HFF-Myc (cell line): ENCODE measurements at regions not wholly inside any gene's neighbourhood (a gene's known extent, or its start where the extent isn't known, plus 50 kb on each side); places are given as distances from the start of the nearest gene placed in this dataset.

Source experiments
- DNase-seq: peaks from one replicate; pipeline ENCODE4 v3.0.0-alpha.2; 2011; ENCODE audit warnings: low read depth; ENCODE audit errors: extremely low read depth
- H3K4me3 ChIP-seq: replicated peaks from 2 replicates; pipeline ENCODE4 v1.5.1; 2011; ENCODE audit warnings: low read depth, mild to moderate bottlenecking, control low read depth, low read length
- TF ChIP-seq, protein P1 (sequence below): IDR thresholded peaks from 2 replicates; pipeline ENCODE4 v1.5.1; 2012; ENCODE audit warnings: mild to moderate bottlenecking, low read depth, low read length, control low read depth; ENCODE audit errors: missing control alignments

DNA sequence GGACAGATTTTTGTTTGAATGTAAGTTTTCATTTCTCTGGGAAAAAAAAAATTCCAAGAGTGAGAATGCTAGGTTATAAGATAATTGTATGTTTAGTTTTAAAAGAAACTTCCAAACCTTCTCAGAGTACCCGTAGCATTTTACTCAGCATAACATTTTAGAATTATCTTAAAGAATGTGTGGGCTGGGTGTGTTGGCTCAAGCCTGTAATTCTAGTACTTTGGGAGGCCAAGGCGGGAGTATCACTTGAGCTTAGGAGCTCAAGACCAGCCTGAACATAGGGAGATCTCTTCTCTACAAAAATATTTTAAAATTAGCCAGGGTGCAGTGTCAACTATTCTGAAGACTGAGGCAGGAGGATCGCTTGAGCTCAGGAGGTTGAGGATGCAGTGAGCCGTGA lies 57.4 kb upstream of the RMP24 start:
- no peak for DNase-seq
- TF ChIP-seq, protein P1, sequence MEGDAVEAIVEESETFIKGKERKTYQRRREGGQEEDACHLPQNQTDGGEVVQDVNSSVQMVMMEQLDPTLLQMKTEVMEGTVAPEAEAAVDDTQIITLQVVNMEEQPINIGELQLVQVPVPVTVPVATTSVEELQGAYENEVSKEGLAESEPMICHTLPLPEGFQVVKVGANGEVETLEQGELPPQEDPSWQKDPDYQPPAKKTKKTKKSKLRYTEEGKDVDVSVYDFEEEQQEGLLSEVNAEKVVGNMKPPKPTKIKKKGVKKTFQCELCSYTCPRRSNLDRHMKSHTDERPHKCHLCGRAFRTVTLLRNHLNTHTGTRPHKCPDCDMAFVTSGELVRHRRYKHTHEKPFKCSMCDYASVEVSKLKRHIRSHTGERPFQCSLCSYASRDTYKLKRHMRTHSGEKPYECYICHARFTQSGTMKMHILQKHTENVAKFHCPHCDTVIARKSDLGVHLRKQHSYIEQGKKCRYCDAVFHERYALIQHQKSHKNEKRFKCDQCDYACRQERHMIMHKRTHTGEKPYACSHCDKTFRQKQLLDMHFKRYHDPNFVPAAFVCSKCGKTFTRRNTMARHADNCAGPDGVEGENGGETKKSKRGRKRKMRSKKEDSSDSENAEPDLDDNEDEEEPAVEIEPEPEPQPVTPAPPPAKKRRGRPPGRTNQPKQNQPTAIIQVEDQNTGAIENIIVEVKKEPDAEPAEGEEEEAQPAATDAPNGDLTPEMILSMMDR, result no peak
- no peak overlapping the region for H3K4me3 ChIP-seq

DNA sequence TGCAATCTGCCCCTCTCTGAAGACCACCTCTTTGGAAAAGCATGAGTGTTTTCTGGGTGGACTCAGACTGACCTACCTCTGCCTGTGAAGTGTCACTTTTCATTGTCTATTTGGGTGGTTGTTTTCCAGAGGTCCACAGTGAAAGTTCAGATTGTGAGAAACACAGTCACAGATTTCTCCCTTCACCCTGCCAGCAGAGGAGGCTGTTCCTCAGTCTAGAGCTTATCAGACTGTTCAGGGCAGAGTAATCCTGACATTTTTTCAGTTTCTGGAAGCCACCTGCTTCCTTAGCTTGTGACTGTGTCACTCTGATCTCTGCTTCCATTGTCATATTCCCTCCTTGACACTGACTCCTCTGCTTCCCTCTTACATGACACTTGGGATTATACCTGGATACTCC lies 55.4 kb upstream of the RMP24 start:
- no peak overlapping the region for H3K4me3 ChIP-seq
- TF ChIP-seq, protein P1, result peak; percentile 13

DNA sequence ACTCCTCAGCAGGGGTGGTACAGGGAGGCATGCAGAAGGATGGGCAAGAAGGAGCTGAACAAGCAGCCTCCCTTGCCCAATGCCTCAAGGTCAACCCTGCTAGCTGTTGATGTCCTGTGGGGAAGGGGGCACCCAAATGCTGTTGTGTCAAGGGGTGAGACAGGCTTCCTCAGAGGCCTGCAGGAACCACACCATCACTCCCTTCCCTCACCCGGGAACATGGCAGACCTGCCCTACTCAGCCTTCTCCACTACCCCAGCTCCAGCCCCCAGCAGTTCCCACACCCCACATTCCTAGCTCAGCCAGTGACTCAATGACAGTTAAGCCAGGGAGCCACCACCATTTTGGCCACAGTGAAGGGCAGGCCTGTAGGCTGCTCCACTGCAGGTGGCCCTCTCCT lies 53.9 kb upstream of the RMP24 start:
- no peak overlapping the region for H3K4me3 ChIP-seq
- TF ChIP-seq, protein P1, result no peak
- DNase-seq, result no peak

More for the DNA sequence above, 55.4 kb upstream of the RMP24 start:
- no peak for DNase-seq

DNA sequence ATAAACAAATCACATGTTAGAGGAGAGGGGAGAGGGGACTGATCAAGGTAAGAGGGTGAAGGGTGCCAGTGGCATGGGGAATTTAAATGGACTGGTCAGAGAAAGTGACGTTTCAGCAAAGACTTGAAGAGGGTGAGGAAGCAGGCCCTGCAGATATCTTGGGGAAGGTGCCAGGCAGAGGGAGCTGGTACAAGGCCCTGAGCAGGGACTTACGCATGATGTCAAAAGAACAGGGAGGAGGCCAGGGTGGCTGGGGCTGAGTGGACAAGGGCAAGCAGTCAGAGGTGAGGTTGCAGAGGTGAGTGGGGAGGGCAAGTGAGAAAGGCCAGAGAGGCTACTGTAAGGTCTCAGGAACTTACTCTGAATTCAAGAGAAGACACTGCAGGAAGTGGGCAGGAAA lies 53.3 kb upstream of the RMP24 start:
- TF ChIP-seq, protein P1, result no peak
- H3K4me3 ChIP-seq, result no peak overlapping the region
- no peak for DNase-seq

DNA sequence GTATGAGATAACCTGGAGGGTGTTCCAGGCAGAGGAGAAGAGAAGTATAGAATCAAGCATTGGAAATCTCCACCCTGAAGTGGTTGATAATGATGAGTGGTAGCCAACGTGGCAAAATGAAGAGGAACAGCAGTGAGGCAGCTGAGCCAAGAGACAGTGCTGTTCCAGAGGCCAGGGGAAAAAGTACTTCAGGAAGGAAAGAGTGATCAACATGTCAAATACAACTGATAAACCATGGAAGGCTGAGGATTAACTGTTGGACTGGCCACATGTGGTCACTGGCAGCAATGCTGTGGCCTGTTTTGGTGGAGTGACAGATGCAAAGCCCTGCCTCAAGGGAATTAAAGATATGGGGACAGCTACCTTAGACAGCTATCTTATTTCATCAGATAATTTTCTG lies 51.9 kb upstream of the RMP24 start:
- H3K4me3 ChIP-seq, result no peak overlapping the region
- no peak for DNase-seq
- TF ChIP-seq, protein P1, result no peak
